Gastroesophageal sphincter (tissue), 3 donors: ENCODE measurements at regions not wholly inside any gene's neighbourhood (a gene's known extent, or its start where the extent isn't known, plus 50 kb on each side); places are given as distances from the start of the nearest gene placed in this dataset.

Source experiments
- EP300 ChIP-seq: sonication (generic); formaldehyde crosslinking; IDR thresholded peaks from one replicate; pipeline ENCODE4 v1.6.1; 2017; ENCODE audit warnings: antibody characterized with exemption, mild to moderate bottlenecking
- POLR2A ChIP-seq, 2 donors: fragments of 450-650 bp; IDR thresholded peaks; one replicate each; pipeline ENCODE4 v1.6.1; 2017; ENCODE audit warnings: antibody characterized with exemption in 2 of 2, mild to moderate bottlenecking in 2 of 2, moderate library complexity in 1 of 2
- TF ChIP-seq, protein P1 (sequence below), 4 experiments: fragments of 200-600 bp in 2 of 4; fragments of 450-650 bp in 2 of 4; sonication (generic) in 1 of 4; IDR thresholded peaks; one replicate each; pipeline ENCODE4 v1.5.1; 2017 to 2019; ENCODE audit warnings: antibody characterized with exemption in 4 of 4, mild to moderate bottlenecking in 2 of 4, moderate library complexity in 2 of 4

- TF ChIP-seq EP300 (no peak), POLR2A (IDR thresholded peaks at IDR 0.05) (no peak)
- TF ChIP-seq, protein P1, sequence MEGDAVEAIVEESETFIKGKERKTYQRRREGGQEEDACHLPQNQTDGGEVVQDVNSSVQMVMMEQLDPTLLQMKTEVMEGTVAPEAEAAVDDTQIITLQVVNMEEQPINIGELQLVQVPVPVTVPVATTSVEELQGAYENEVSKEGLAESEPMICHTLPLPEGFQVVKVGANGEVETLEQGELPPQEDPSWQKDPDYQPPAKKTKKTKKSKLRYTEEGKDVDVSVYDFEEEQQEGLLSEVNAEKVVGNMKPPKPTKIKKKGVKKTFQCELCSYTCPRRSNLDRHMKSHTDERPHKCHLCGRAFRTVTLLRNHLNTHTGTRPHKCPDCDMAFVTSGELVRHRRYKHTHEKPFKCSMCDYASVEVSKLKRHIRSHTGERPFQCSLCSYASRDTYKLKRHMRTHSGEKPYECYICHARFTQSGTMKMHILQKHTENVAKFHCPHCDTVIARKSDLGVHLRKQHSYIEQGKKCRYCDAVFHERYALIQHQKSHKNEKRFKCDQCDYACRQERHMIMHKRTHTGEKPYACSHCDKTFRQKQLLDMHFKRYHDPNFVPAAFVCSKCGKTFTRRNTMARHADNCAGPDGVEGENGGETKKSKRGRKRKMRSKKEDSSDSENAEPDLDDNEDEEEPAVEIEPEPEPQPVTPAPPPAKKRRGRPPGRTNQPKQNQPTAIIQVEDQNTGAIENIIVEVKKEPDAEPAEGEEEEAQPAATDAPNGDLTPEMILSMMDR (IDR thresholded peaks at IDR 0.05): no peak
These were observed 1624.7 kb upstream of the LRRTM3 start for GRCh38 chr10:65301181-65301580.
